ENCODE measurements at regions not wholly inside any gene's neighbourhood (a gene's known extent, or its start where the extent isn't known, plus 50 kb on each side); places are given as distances from the start of the nearest gene placed in this dataset.

GRCh38 chr13:31965361-31966066, 66.1 kb upstream of the FRY start:
- no peak for DNase-seq

GRCh38 chr13:31967155-31967554, 64.4 kb upstream of the FRY start:
- DNase-seq: no peak

- DNase-seq: no peak
These were observed 63.1 kb upstream of the FRY start for GRCh38 chr13:31968473-31968872.

DNA sequence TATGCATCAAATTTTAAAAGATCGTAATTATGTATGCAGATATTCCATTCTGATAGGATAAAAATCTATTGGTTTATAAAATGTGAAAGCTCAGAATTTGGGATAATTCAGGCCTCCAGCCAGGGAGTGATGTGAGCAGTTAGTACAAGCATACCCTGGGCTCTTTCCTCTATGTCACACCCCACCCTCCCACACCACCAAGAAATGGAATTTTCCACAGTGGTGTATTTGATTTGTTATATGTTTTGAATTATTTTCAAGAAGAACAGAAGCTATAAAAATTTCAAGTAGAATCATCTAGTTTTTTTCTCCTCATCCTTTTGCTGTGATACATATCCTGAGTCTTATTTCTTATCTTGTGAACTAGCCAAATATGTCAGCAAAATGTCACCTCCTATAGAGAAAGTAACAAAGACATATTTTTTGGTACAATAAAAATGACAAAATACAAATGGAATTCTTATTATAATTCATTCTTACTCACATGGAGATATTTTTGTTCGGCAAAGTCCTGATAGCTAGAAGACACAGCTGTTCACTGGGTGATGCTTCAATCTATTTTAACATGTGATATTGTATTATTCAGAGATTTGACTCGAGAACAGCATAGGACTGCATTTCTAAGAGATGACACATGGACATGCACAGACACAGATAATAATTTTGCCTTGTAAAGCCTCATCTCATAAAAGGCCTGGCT, 61.2 kb upstream of the FRY start:
- no peak for DNase-seq

GRCh38 chr13:31972453-31972852, 59.1 kb upstream of the FRY start:
- DNase-seq: no peak

- DNase-seq: no peak
These were observed 53.6 kb upstream of the FRY start for GRCh38 chr13:31978021-31978420.

DNA sequence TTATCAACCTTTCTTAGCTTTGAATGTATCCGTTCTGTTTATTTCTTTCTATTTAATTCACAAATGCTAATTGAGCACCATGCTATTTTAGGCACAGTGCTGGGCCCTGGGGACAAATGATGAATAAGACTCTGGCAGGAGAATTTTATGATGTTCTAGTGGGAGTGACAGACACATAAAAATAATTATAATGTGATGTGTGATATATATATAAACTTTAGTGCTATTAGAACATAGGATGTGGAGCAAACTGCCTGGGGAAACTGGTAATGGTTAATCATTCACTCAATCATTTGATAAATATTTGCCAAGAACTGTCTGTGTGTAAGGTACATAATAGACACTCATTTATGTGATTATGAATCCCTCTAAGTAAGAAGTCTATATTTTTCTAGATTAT, 50.7 kb upstream of the FRY start:
- no peak for DNase-seq
